ENCODE measurements at regions not wholly inside any gene's neighbourhood (a gene's known extent, or its start where the extent isn't known, plus 50 kb on each side); places are given as distances from the start of the nearest gene placed in this dataset.

DNA sequence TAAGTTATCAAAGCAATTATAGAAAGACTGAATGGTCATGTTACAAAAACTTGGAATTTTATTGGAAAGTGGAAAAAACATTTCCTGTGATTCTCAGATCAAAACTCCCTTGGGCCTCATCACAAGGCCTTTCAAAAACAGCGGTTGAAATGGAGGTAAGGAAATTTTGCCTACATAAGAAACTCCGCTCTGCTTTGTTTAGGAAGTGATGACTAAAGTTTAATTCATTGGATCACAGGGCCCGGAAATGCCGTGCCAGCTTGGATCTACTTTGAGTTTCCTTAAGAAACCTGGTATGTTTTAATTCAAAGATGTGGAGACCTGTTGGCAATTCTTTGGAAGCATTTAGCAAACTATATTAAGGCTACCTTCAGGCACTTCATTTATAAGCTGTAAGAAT is 143.9 kb upstream of the MME start:
- TF ChIP-seq, protein P1, sequence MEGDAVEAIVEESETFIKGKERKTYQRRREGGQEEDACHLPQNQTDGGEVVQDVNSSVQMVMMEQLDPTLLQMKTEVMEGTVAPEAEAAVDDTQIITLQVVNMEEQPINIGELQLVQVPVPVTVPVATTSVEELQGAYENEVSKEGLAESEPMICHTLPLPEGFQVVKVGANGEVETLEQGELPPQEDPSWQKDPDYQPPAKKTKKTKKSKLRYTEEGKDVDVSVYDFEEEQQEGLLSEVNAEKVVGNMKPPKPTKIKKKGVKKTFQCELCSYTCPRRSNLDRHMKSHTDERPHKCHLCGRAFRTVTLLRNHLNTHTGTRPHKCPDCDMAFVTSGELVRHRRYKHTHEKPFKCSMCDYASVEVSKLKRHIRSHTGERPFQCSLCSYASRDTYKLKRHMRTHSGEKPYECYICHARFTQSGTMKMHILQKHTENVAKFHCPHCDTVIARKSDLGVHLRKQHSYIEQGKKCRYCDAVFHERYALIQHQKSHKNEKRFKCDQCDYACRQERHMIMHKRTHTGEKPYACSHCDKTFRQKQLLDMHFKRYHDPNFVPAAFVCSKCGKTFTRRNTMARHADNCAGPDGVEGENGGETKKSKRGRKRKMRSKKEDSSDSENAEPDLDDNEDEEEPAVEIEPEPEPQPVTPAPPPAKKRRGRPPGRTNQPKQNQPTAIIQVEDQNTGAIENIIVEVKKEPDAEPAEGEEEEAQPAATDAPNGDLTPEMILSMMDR (IDR thresholded peaks at IDR 0.05) = no peak
- TF ChIP-seq POLR2A (IDR thresholded peaks at IDR 0.05) = no peak

Data from thyroid gland (tissue), 4 donors.